HG02852 (cell line): ENCODE measurements at regions not wholly inside any gene's neighbourhood (a gene's known extent, or its start where the extent isn't known, plus 50 kb on each side); places are given as distances from the start of the nearest gene placed in this dataset.
A peak's percentile ranks its signal among the peaks of the same experiment; 100 is the strongest.
"Not testable (repeated sequence)": the region's sequence is repeated elsewhere in the genome, so short reads cannot be mapped to it uniquely, and the experiment has no call there.

ENCODE experiments used
- ATAC-seq: cut with Tn5 transposase; IDR thresholded peaks from one replicate; pipeline ENCODE4 v1.9.1; 2021; ENCODE audit warnings: mild to moderate bottlenecking, moderate library complexity; ENCODE audit not compliant: unreplicated experiment

GRCh38 chr2:111439237-111439636 lies 318.5 kb downstream of the BCL2L11 start:
- not testable (repeated sequence) for ATAC-seq

GRCh38 chr2:111441614-111442013 lies 320.9 kb downstream of the BCL2L11 start:
- not testable (repeated sequence) for ATAC-seq

GRCh38 chr2:111442767-111443454 lies 322.2 kb downstream of the BCL2L11 start:
- not testable (repeated sequence) for ATAC-seq

GRCh38 chr2:111444516-111444915 lies 323.8 kb downstream of the BCL2L11 start:
- not testable (repeated sequence) for ATAC-seq

DNA sequence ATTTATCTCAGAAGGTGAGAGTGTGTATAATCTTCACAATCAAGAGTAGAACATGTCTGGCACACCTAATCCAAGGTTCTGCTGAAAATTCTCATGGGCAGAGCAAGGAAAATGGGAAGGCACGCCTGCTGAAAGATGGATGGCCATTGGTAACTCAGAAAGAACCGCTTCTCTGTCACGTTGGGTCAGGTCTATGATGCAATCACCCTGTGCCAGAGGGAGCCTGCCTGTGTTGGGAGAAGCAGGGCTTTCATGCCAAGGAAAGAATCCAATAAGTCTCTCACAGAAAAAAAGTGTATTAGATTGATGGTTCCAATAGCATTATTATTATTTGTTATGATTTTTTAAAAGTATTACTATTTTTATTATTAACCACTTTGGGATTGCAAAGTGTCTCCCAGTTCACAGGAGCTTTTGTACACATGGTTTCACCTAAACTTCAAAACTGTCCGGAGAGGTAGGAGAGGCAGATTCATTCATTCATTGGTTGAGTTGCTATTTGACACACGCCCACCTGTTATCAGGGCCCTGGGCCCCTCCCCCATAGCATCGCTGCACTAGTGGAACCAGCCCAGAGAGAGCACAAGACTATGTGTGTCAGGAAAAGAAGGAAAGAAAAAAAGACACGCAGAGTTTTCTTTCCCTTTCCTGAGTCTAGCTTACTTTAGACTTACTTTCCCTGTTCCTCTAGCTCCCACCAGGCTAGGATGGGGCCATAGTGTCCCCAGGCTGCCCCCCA lies 324.6 kb downstream of the BCL2L11 start:
- ATAC-seq: not testable (repeated sequence)

GRCh38 chr2:111445941-111446340 lies 325.2 kb downstream of the BCL2L11 start:
- not testable (repeated sequence) for ATAC-seq

- ATAC-seq: not testable (repeated sequence)
Measured at GRCh38 chr2:111447482-111447881, 326.8 kb downstream of the BCL2L11 start.

DNA sequence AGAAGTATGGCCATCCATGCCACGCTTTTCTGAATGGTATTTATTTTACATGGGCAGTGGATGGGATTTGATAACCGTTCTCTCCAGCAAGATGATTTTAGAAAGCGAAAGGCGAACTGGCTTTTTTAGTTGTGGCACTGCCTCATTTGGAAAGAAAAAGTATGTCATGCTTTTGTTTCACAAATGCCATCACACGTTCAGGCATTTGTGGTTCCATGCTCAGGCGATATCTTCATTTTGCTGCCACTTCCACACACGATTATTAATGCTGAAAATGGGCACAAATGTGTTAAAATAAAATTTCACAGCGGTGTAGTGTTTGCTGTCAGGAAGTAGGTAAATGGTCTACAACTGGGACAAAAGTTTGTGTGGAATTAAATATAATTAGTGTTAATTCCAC lies 328.1 kb downstream of the BCL2L11 start:
- ATAC-seq: not testable (repeated sequence)

GRCh38 chr2:111450526-111450925 lies 329.8 kb downstream of the BCL2L11 start:
- ATAC-seq: not testable (repeated sequence)

DNA sequence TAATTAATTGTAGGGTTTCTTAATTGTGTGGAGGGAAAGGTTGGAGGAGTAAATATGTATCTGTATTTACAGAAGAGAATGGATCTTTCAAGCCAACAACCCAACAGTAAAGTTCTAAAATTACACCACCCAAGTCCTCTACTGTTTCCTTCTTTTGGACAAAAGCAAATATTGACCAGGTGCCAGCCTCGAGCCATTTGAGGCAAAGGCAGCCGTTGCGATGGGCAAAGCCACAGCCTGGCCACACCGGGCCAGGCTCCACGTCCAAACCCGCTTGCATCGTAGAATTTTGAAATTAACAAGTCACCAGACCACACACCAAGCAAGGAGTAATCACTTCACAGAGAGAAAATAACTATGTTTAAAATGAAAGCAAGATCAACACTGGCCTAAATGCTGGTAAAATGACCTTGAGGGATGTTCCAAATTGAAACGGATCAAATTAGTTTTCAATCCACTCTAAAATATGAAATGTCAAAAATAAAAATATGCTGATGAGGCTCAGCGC lies 331.0 kb downstream of the BCL2L11 start:
- peak; percentile 14 for ATAC-seq

DNA sequence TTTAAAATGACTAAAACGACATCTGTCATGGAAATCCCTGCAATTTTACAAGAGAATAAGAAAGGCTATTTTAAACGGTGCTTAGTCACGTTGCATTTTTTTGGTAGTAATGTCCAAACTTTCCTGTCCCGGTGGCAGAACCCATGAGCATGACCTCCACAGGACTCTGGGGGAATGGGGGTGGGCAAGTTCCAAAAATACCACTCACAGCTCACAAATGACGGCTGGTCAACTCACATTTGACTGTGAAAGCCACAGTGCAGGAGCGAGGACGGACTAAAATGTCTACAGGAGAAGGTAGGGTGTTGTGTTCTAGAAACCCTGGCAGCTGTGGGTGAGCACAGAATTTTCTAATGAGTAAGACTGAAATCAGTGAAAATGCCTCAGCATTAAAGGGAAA lies 331.5 kb downstream of the BCL2L11 start:
- ATAC-seq: peak; percentile 73

- ATAC-seq: not testable (repeated sequence)
Measured at GRCh38 chr2:111453308-111453707, 332.6 kb downstream of the BCL2L11 start.

GRCh38 chr2:111453816-111454215 lies 333.1 kb downstream of the BCL2L11 start:
- ATAC-seq: not testable (repeated sequence)

GRCh38 chr2:111454404-111454803 lies 333.7 kb downstream of the BCL2L11 start:
- ATAC-seq: peak; percentile 75

DNA sequence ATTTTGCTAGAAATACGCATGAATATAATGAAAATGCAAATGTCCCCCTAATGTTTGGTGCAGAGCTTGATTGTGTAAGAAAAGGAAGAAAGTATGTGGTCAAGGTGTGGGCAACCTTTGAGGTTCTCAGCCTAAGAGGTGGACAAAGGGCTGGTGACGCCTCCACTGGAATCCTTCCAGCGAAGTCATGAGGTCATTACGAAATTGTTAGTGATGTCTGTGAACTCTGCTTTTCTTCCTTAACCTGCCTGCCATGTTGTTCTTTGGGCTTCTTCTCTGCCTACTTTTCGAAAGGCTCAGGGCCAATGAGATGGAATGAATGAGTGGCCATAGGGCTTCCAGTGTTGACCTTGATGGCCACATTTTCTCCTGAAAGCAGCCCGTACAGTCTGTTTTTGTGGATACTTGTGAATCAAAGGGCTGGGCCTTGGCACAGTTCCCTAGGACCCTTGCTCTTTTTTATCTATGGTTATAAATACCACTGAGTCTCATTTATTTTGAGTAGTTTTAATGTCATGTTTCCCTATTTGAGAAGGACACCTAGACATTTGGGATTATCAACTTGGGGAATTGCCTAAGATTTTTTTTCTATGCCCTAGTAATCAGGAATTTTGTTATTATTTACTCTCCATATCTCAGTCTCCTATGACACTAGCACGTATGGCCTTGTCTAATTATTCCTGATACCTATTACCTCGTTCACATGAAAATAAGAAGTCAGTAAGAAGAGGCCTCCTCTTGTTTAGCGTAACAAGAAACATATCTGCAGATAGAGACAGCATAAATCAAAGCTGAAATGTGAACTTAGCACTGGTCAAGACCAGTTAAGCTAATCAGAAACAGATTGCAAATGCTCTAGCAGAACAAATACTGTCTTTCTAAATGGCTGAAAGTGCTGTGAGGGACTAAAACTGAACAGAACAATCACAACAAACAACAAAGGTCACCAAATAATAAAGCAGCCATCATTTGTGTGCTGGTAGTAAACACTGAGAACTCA lies 334.6 kb downstream of the BCL2L11 start:
- ATAC-seq: not testable (repeated sequence)

DNA sequence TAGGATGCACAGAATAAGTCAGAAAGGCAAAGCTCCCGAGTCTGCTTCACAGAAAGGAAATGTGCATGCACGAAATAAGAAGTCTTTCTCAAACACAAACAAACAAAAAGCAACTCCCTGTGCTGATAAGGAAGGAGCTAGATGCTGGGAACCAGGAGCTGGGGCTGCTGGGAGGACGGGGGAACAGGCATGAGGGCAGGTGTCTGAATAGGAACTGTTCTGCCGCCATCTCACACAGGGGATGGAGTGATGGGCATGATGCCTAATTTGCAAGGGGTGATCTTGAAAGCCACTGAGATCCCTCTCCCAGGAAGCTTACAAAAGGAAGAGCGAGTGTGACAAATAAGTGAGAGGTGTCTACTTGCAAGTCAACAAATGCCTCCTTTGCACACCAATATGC lies 336.5 kb downstream of the BCL2L11 start:
- ATAC-seq: not testable (repeated sequence)

- not testable (repeated sequence) for ATAC-seq
Measured at GRCh38 chr2:111460901-111461300, 340.2 kb downstream of the BCL2L11 start.

- ATAC-seq: not testable (repeated sequence)
Measured at GRCh38 chr2:111461831-111462230, 341.1 kb downstream of the BCL2L11 start.

- not testable (repeated sequence) for ATAC-seq
Measured at GRCh38 chr2:111462572-111462971, 341.9 kb downstream of the BCL2L11 start.

- ATAC-seq: peak; percentile 3
Measured at GRCh38 chr2:111463238-111463848, 342.6 kb downstream of the BCL2L11 start.
